ENCODE measurements at regions not wholly inside any gene's neighbourhood (a gene's known extent, or its start where the extent isn't known, plus 50 kb on each side); places are given as distances from the start of the nearest gene placed in this dataset.
"Not testable (repeated sequence)": the region's sequence is repeated elsewhere in the genome, so short reads cannot be mapped to it uniquely, and the experiment has no call there.

DNA sequence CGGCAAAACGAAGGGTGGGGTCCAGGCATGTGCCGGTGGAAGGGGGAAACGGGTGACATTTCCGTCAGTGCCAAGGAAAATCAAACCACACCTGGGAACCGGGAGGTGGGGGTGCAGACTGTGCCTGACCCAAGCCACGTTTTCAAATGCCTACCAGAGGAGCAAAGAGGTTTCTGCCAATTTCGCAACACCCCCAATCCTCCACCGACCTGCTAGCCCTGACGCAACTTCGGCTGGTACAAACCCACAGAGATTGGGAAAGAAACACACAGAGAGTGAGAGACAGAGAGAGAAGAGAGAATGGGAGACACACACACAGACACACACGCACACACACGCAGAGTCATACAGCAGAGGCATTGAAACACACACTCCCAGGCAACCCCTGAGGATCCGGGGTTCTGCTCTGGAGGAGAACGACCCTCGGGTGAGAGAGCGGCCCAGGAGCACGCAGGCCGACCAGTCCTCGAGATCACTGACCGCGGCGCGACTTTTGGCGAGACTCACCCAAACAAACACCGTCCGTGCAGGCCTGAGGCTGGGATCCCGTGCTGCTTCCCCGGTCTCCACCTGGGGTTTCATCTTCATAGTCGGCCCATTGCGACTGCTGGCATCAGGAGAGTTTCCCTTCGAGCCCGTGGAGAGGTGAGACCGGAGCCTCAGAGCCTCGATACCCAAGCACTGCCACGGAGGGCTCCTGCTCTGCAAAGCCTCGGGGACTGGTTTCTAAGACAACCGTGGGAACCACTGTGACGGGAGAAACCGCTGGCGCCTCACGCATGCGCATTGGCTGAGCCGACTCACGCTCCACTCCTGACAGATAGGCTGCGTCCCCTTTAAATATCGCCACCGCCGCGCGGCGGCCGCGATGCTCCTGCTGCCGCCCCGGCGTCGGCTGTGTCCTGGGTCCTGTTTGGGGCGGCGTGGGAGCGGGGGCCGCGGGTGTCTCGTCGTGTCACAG, 697.9 kb upstream of the TPTE start:
- TF ChIP-seq CTCF (IDR thresholded peaks at IDR 0.05; ENCODE audit: low read depth, low read length, poor library complexity, severe bottlenecking); EZH2phosphoT487 (IDR thresholded peaks at IDR 0.05; ENCODE audit: borderline replicate concordance, low read length): not testable (repeated sequence)

All from DOHH2 (cell line).